Bronchial epithelial cell (primary cell): ENCODE measurements at regions not wholly inside any gene's neighbourhood (a gene's known extent, or its start where the extent isn't known, plus 50 kb on each side); places are given as distances from the start of the nearest gene placed in this dataset.

Experiments used
- DNase-seq: peaks from one replicate; pipeline ENCODE4 v3.0.0-alpha.2; 2010; ENCODE audit warnings: low read depth
- FAIRE-seq: peaks from 2 replicates; lab custom pipeline; 2011; peaks lifted over from hg19 to GRCh38; lab: Jason Lieb, UNC
- H3K27me3 ChIP-seq: 2 replicates; pipeline ENCODE4 v1.5.1; 2011; ENCODE audit warnings: low read length; ENCODE audit not compliant: control insufficient read depth, insufficient read depth
- H3K36me3 ChIP-seq: 2 replicates; pipeline ENCODE4 v1.5.1; 2011; ENCODE audit warnings: low read length; ENCODE audit not compliant: control insufficient read depth, insufficient read depth
- H3K4me3 ChIP-seq: 2 replicates; pipeline ENCODE4 v1.5.1; 2011; ENCODE audit warnings: mild to moderate bottlenecking, low read depth, low read length, control low read depth
- TF ChIP-seq, protein P1 (sequence below): IDR thresholded peaks from 2 replicates; pipeline ENCODE4 v1.5.1; 2011; ENCODE audit warnings: mild to moderate bottlenecking, moderate library complexity, low read length, control low read depth, inconsistent platforms; ENCODE audit not compliant: insufficient read depth, severe bottlenecking

DNA sequence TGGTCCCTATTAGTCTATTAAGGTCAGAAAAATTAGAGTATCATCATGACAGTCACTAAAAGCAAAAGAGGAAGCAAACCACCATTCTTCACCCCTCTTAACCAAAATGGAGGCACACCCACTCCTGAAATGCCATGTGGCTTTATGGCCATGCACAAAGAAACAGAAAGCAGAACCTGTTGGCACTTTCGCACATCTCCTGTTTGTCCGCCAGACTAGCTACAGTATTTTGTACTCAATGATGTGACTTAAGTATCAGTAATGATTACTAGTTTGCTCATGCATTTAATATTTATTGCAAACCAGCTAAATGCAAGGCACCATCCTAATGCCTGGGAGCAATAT, 70.2 kb upstream of the GNAO1 start:
- H3K36me3 ChIP-seq = no peaks in the 10 kb centered on the region
- no peak overlapping the region for H3K4me3 ChIP-seq
- TF ChIP-seq, protein P1, sequence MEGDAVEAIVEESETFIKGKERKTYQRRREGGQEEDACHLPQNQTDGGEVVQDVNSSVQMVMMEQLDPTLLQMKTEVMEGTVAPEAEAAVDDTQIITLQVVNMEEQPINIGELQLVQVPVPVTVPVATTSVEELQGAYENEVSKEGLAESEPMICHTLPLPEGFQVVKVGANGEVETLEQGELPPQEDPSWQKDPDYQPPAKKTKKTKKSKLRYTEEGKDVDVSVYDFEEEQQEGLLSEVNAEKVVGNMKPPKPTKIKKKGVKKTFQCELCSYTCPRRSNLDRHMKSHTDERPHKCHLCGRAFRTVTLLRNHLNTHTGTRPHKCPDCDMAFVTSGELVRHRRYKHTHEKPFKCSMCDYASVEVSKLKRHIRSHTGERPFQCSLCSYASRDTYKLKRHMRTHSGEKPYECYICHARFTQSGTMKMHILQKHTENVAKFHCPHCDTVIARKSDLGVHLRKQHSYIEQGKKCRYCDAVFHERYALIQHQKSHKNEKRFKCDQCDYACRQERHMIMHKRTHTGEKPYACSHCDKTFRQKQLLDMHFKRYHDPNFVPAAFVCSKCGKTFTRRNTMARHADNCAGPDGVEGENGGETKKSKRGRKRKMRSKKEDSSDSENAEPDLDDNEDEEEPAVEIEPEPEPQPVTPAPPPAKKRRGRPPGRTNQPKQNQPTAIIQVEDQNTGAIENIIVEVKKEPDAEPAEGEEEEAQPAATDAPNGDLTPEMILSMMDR = no peak
- H3K27me3 ChIP-seq = no peaks in the 10 kb centered on the region
- DNase-seq (no peak), FAIRE-seq (no peak)

DNA sequence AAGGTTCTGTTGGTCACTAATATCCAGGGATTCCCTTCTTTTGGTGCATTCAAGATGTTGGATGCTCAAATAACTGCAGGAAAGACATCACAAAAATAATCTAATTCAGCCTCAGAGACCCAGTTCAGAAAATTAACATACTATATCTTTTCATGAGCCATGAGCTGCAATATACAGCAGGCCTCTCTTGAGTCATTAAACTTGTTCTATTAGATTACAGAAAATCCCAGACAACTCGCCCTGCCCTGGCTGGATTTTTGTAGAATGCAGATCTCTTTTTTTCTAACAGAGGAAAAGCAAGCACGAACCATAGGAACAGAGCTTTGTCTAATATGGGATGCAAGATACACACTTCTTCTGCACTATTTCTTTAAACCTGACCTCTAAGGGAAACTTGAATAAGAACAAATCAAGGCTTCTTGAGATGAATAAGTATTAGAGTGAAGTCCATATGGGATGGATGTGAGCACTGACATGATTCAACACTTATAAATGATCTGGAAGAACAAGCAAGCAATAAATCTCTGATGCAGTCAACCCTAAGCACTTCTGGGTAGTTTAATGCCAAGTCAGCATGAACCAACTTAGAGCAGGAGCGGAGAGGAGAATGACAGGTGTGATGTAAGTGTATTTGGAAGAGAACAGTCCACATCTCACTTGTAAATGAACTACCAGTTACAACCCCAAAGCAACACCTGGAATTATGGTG, 70.7 kb upstream of the GNAO1 start:
- no peak for FAIRE-seq
- H3K36me3 ChIP-seq = no peaks in the 10 kb centered on the region
- H3K27me3 ChIP-seq = no peaks in the 10 kb centered on the region
- no peak for DNase-seq
- no peak overlapping the region for H3K4me3 ChIP-seq
- TF ChIP-seq, protein P1 = no peak

DNA sequence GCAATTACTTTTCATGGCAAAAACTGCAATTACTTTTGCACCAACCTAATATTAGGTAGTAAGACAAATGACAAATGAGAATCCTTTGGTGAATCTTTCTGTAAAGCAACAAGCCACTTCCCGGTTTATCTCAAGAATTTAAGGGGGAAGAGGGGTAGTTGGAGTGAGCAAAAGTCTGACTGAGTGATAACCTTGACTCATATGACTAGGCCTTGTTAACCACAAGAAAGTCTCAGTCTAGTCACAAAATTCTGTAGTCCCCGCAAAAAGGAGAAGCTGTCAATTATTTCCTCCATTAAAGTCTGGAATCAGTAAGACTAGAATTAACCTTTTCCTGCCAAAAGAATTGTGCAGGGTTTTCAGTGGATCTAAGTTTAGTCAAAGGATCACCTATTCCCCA, 72.2 kb upstream of the GNAO1 start:
- Histone ChIP-seq H3K27me3 (no peaks in the 10 kb centered on the region), H3K36me3 (no peaks in the 10 kb centered on the region), H3K4me3 (no peak overlapping the region)
- no peak for FAIRE-seq
- DNase-seq = no peak
- TF ChIP-seq, protein P1 = no peak

DNA sequence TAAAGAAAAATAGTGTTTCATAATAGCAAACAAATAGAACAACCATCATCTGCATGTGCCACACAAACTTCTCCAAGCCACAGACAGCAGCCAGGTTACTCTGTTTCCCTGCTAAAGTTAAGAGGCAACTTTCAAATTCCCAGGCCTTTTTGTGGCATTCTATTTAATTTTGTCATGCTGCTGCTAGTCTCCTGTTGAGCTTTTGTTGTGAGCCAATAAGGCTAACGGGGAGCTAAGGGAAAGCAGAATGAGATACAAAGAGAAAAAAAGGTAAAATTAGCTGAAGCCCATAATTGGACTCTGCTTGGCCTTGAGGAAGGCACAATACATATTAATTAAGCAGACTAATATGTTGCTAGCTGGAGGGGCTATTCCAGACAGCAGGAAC, 74.7 kb upstream of the GNAO1 start:
- Histone ChIP-seq H3K27me3 (no peaks in the 10 kb centered on the region), H3K4me3 (no peak overlapping the region), H3K36me3 (no peaks in the 10 kb centered on the region)
- FAIRE-seq (no peak), DNase-seq (no peak)
- TF ChIP-seq, protein P1 = no peak

DNA sequence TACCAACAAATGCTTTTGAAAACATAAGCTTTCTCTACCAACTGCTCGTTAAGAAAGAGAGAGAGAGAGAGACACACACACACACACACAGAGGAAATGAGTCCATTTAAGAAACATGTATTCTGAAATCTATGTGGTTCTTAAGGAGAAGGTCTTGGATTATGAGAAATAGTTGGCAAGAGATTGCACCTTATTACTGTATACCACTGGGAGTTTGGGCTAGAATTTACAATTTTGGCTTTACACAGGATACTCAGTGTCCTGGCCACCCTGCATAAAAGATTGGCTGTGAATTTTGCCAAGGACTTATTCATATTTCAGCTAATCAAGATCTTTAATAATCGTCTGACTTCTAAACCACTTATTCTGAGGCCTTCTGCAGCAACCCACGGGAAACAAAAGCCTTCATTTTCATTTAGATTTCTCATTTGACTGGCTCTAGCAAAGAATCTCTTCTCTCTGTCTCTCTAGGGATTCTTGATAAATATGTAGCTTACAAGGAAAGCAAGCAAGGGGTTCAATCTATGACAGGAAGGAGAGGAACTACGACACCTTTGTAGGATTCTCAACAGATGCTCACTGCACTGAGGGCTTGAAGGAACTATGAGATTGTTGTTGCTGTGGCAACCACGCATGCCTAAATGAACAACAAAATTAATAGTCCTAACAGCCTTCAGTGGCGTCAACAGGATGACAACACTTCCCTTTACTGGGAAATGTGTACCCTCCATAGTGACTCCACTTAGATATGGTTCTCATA, 75.3 kb upstream of the GNAO1 start:
- no peaks in the 10 kb centered on the region for H3K36me3 ChIP-seq
- H3K27me3 ChIP-seq = no peaks in the 10 kb centered on the region
- no peak for DNase-seq
- TF ChIP-seq, protein P1 = no peak
- no peak for FAIRE-seq
- H3K4me3 ChIP-seq = no peak overlapping the region
